ENCODE measurements at regions not wholly inside any gene's neighbourhood (a gene's known extent, or its start where the extent isn't known, plus 50 kb on each side); places are given as distances from the start of the nearest gene placed in this dataset.
A peak's percentile ranks its signal among the peaks of the same experiment; 100 is the strongest.

DNA sequence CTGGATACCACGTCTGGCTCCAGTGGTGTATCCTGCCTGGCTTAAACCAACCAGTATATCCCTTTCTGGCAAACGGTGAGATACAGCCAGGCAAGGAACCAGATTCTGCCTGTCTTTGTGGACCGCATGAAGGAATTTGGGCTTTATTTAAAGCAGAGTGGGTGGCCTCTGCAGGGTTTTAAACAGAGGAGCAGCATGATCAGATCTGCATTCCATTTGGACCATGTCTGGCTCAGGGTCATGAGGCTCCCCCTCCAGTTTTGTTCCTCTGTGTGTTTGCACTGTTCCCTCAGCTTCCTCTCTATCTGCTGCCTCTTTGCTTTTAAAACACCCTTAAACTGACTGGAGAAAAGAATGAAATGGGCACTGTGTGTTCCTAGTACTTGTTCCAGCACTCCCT lies 195.0 kb downstream of the GIPC2 start:
- Mint-ChIP-seq H3K4me1 (no peaks in the 10 kb centered on the region), H3K27me3 (ENCODE audit: insufficient read depth, low read depth) (no peaks in the 10 kb centered on the region)
- peaks cover 60% of the 10 kb centered on the region for H3K27me3 ChIP-seq

DNA sequence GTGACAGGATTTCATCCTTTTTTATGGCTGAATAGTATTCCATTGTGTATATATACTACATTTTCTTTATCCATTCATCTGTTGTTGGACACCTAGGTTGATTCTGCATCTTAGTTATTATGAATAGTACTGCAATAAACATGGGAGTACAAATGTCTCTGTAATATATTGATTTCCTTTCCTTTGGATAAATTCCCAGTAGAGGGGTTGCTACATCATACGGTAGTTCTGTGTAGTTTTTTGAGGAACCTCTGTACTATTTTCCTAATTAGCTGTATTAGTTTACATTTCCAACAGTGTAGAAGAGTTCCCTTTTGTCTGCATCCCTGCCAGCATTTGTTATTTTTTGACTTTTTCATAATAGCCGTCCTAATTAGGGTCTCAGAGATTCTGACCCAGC lies 201.3 kb downstream of the GIPC2 start:
- H3K36me3 ChIP-seq = no peaks in the 10 kb centered on the region
- H3K27ac Mint-ChIP-seq = no peak overlapping the region
- TF ChIP-seq EZH2phosphoT487 (IDR thresholded peaks at IDR 0.05) (no peak), EZH2 (IDR thresholded peaks at IDR 0.05) (no peak)
- TF ChIP-seq, protein P1, sequence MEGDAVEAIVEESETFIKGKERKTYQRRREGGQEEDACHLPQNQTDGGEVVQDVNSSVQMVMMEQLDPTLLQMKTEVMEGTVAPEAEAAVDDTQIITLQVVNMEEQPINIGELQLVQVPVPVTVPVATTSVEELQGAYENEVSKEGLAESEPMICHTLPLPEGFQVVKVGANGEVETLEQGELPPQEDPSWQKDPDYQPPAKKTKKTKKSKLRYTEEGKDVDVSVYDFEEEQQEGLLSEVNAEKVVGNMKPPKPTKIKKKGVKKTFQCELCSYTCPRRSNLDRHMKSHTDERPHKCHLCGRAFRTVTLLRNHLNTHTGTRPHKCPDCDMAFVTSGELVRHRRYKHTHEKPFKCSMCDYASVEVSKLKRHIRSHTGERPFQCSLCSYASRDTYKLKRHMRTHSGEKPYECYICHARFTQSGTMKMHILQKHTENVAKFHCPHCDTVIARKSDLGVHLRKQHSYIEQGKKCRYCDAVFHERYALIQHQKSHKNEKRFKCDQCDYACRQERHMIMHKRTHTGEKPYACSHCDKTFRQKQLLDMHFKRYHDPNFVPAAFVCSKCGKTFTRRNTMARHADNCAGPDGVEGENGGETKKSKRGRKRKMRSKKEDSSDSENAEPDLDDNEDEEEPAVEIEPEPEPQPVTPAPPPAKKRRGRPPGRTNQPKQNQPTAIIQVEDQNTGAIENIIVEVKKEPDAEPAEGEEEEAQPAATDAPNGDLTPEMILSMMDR (IDR thresholded peaks at IDR 0.05) = no peak
- no peak overlapping the region for H3K4me3 Mint-ChIP-seq
- H3K9me3 ChIP-seq (ENCODE audit: low read depth) = no peaks in the 10 kb centered on the region
- H3K4me1 ChIP-seq = no peaks in the 10 kb centered on the region
- H3K36me3 Mint-ChIP-seq = no peaks in the 10 kb centered on the region
- no peaks in the 10 kb centered on the region for H3F3A ChIP-seq (ENCODE audit: low read depth)
- peaks cover 2% of the 10 kb centered on the region for H3K27me3 Mint-ChIP-seq (ENCODE audit: insufficient read depth, low read depth)
- H3K9ac ChIP-seq = no peak overlapping the region
- H3K27me3 ChIP-seq = peaks cover 13% of the 10 kb centered on the region
- H3K27ac ChIP-seq = no peak overlapping the region
- H3K9me3 Mint-ChIP-seq = no peaks in the 10 kb centered on the region
- no peaks in the 10 kb centered on the region for H3K79me2 ChIP-seq (ENCODE audit: low read depth)
- H2AFZ ChIP-seq (replicated peaks) = no peak overlapping the region
- H3K4me2 ChIP-seq = no peak overlapping the region
- H3K4me3 ChIP-seq = no peak overlapping the region
- H4K20me1 ChIP-seq (ENCODE audit: low read depth) = no peaks in the 10 kb centered on the region
- H3K4me1 Mint-ChIP-seq = peaks cover 2% of the 10 kb centered on the region
- no peak for DNase-seq (ENCODE audit: low spot score)

More for the DNA sequence above, 195.0 kb downstream of the GIPC2 start:
- no peaks in the 10 kb centered on the region for H3K79me2 ChIP-seq (ENCODE audit: low read depth)
- peak; percentile 30 for DNase-seq (ENCODE audit: low spot score)
- H3K36me3 ChIP-seq = no peaks in the 10 kb centered on the region
- no peaks in the 10 kb centered on the region for H3K9me3 ChIP-seq (ENCODE audit: low read depth)
- Mint-ChIP-seq H3K9me3 (no peaks in the 10 kb centered on the region), H3K36me3 (no peaks in the 10 kb centered on the region), H3K27ac (no peak overlapping the region), H3K4me3 (no peak overlapping the region)
- H3K4me2 ChIP-seq = no peak overlapping the region
- no peak overlapping the region for H3K4me3 ChIP-seq
- H3F3A ChIP-seq (ENCODE audit: low read depth) = no peaks in the 10 kb centered on the region
- no peaks in the 10 kb centered on the region for H4K20me1 ChIP-seq (ENCODE audit: low read depth)
- H2AFZ ChIP-seq (replicated peaks) = peak overlapping the region; percentile 55
- H3K27ac ChIP-seq = no peak overlapping the region
- H3K9ac ChIP-seq = no peak overlapping the region
- H3K4me1 ChIP-seq = no peaks in the 10 kb centered on the region
- TF ChIP-seq, protein P1 (IDR thresholded peaks at IDR 0.05) = no peak
- TF ChIP-seq EZH2phosphoT487 (IDR thresholded peaks at IDR 0.05) (no peak), EZH2 (IDR thresholded peaks at IDR 0.05) (no peak)

DNA sequence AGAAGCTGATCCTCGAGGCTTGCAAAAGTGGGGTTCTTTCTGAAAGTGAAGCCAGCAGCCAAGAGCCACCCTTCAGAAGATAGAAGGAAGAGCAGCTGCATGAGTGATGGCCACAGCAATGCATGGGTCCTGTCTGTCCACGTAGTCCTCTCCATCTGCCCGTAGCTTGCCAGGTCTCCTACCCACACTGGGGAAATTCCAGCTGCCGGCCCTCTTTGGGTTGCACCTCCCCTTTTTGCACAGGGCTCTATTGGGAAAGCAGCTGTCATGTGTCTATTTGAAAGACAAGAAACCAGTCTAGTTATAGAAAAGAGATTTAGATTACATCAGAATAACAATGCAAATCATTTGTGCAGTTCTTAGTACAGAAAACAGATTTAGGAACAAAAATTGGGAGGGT lies 204.4 kb downstream of the GIPC2 start:
- no peaks in the 10 kb centered on the region for H3K79me2 ChIP-seq (ENCODE audit: low read depth)
- no peak for DNase-seq (ENCODE audit: low spot score)
- no peak for TF ChIP-seq EZH2 (IDR thresholded peaks at IDR 0.05)
- TF ChIP-seq EZH2phosphoT487 (IDR thresholded peaks at IDR 0.05) = no peak
- TF ChIP-seq, protein P1 (IDR thresholded peaks at IDR 0.05) = no peak
- H3K36me3 ChIP-seq = no peaks in the 10 kb centered on the region
- H3K4me1 Mint-ChIP-seq = peaks cover 2% of the 10 kb centered on the region
- H3K4me2 ChIP-seq = no peak overlapping the region
- H3K36me3 Mint-ChIP-seq = no peaks in the 10 kb centered on the region
- H4K20me1 ChIP-seq (ENCODE audit: low read depth) = no peaks in the 10 kb centered on the region
- H3K9me3 Mint-ChIP-seq = no peaks in the 10 kb centered on the region
- no peaks in the 10 kb centered on the region for H3K9me3 ChIP-seq (ENCODE audit: low read depth)
- no peak overlapping the region for H3K9ac ChIP-seq
- peaks cover 24% of the 10 kb centered on the region for H3K27me3 ChIP-seq
- no peaks in the 10 kb centered on the region for H3K4me1 ChIP-seq
- H3K27me3 Mint-ChIP-seq (ENCODE audit: insufficient read depth, low read depth) = peaks cover 2% of the 10 kb centered on the region
- H3F3A ChIP-seq (ENCODE audit: low read depth) = no peaks in the 10 kb centered on the region
- no peak overlapping the region for H3K27ac ChIP-seq
- H2AFZ ChIP-seq (replicated peaks) = no peak overlapping the region
- no peak overlapping the region for H3K4me3 ChIP-seq
- H3K27ac Mint-ChIP-seq = no peak overlapping the region
- H3K4me3 Mint-ChIP-seq = no peak overlapping the region
